ENCODE measurements at regions not wholly inside any gene's neighbourhood (a gene's known extent, or its start where the extent isn't known, plus 50 kb on each side); places are given as distances from the start of the nearest gene placed in this dataset.
A peak's percentile ranks its signal among the peaks of the same experiment; 100 is the strongest.

DNA sequence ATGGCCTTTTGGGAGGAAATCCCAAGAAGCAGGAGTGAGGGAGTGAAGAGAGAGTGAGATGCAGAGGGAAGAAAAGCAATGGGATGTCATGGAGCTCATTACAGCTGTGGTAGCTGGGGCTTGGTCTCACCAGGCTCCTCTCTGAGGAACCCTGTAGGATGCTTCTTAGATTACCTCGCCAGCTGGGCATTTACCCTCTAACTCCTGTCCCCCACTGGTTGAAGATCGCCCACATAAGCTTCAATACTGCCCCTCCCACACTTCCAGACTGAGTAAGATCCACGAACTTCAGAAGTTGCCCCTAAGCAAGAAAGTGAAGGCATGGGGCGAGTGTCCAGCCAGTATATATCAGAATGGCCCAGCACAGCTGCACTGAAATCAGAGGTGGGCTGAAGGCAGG, 58.1 kb upstream of the SLC35B4 start:
- Histone ChIP-seq H3K9ac (ENCODE audit: low read depth in 2 of 2, low read length in 2 of 2) (no peak overlapping the region), H3K4me1 (no peaks in the 10 kb centered on the region), H3K36me3 (no peaks in the 10 kb centered on the region), H3K9me3 (no peaks in the 10 kb centered on the region), H3K27ac (no peak overlapping the region), H3K27me3 (no peaks in the 10 kb centered on the region), H3K4me3 (no peak overlapping the region)
- DNase-seq: no peak
- intact Hi-C loops (cut with DNase I): no loop called here
- TF ChIP-seq, protein P1, sequence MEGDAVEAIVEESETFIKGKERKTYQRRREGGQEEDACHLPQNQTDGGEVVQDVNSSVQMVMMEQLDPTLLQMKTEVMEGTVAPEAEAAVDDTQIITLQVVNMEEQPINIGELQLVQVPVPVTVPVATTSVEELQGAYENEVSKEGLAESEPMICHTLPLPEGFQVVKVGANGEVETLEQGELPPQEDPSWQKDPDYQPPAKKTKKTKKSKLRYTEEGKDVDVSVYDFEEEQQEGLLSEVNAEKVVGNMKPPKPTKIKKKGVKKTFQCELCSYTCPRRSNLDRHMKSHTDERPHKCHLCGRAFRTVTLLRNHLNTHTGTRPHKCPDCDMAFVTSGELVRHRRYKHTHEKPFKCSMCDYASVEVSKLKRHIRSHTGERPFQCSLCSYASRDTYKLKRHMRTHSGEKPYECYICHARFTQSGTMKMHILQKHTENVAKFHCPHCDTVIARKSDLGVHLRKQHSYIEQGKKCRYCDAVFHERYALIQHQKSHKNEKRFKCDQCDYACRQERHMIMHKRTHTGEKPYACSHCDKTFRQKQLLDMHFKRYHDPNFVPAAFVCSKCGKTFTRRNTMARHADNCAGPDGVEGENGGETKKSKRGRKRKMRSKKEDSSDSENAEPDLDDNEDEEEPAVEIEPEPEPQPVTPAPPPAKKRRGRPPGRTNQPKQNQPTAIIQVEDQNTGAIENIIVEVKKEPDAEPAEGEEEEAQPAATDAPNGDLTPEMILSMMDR (IDR thresholded peaks at IDR 0.05): no peak

DNA sequence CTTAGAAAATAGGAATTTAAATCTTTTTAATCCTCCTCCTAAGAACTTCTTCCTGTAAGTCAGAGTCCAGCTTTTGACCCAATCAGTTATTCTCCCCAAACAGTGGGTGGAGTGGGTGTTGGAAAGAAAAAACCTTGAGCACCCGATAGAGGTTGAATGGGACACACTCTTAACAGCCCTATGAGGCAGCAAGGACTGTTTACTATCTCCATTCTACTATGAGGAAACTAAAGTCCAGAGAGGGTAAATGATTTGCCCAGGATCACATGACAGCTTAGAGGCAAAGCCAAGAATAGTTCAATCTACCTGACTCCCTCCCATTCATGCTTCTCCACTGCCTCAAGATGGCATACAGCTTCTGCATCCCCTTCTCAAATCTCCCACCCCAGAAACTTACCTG, 57.6 kb upstream of the SLC35B4 start:
- Histone ChIP-seq H3K36me3 (no peaks in the 10 kb centered on the region), H3K4me3 (no peak overlapping the region), H3K9ac (ENCODE audit: low read depth in 2 of 2, low read length in 2 of 2) (no peak overlapping the region), H3K27ac (peak overlapping the region; percentile 26), H3K27me3 (no peaks in the 10 kb centered on the region), H3K9me3 (no peaks in the 10 kb centered on the region), H3K4me1 (no peaks in the 10 kb centered on the region)
- peak; percentile 58 for DNase-seq
- intact Hi-C loops (cut with DNase I): no loop called here
- TF ChIP-seq, protein P1 (IDR thresholded peaks at IDR 0.05): no peak

DNA sequence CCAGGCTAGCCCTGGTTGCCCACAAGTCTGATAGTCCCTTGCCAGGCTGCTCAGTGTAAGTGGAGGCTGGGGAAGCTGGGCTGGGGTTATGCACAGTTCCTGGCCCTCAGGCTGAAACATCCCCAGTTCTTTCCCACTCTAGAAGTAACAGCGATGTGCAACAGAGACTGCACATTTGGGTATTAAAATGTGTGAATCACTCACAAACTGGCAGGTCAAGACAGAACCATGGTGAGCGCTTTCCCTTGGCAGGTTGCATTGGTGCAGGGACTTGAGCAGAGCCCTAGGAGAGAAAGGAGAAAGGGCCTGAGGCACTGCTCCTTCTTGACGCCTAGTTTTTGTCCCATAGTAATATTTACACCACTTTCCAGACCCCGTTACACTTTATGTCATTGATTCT, 56.1 kb upstream of the SLC35B4 start:
- Histone ChIP-seq H3K27me3 (no peaks in the 10 kb centered on the region), H3K9me3 (no peaks in the 10 kb centered on the region), H3K9ac (ENCODE audit: low read depth in 2 of 2, low read length in 2 of 2) (no peak overlapping the region), H3K27ac (no peak overlapping the region), H3K4me1 (no peaks in the 10 kb centered on the region), H3K4me3 (no peak overlapping the region), H3K36me3 (no peaks in the 10 kb centered on the region)
- no peak for DNase-seq
- TF ChIP-seq, protein P1 (IDR thresholded peaks at IDR 0.05): no peak
- intact Hi-C loops (cut with DNase I): no loop called here

DNA sequence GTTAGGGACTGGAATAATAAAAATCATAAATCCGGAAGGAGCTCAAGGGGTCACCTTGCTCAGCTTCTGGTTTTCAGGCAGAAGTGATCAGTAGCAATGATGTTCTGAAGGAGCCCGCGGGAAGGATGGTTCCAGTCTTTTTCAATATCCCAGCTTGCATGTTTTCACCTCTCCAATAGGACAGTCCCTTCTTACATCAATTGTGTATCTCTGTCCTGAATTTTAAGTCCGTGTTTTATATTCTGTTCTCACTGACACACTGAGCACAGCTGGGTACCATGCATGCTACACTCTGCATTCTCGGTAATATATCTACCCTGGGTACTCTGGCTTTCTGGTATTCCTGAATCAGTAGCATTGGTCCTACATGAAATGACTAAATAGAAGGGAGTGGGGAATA, 55.2 kb upstream of the SLC35B4 start:
- intact Hi-C loops (cut with DNase I): no loop called here
- no peaks in the 10 kb centered on the region for H3K9me3 ChIP-seq
- no peaks in the 10 kb centered on the region for H3K4me1 ChIP-seq

DNA sequence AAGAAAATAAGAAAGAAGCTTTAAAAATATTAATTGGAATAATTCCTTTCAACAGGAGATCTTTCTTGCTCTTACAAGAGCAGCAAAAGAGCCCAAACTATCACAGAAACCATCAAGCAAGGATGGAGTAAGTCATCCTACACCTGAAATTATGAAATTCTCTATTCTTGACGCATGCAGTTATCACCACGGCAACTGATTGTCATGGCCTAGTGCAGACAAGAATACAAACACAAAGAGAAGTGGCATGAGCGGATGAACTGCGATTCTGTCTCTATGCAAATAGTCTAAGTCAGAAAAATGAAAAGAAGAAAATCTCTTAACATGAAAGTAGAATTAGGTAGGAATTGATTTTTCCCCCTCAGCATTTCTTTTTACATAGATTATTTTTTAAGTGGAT, 54.8 kb upstream of the SLC35B4 start:
- TF ChIP-seq, protein P1 (IDR thresholded peaks at IDR 0.05): no peak
- no peak for DNase-seq
- no peak overlapping the region for H3K4me3 ChIP-seq
- H3K9ac ChIP-seq (ENCODE audit: low read depth in 2 of 2, low read length in 2 of 2): no peak overlapping the region
- H3K36me3 ChIP-seq: no peaks in the 10 kb centered on the region
- no peak overlapping the region for H3K27ac ChIP-seq
- intact Hi-C loops (cut with DNase I): no loop called here
- H3K4me1 ChIP-seq: no peaks in the 10 kb centered on the region
- H3K9me3 ChIP-seq: no peaks in the 10 kb centered on the region
- no peaks in the 10 kb centered on the region for H3K27me3 ChIP-seq

More for the DNA sequence above, 55.2 kb upstream of the SLC35B4 start:
- TF ChIP-seq, protein P1 (IDR thresholded peaks at IDR 0.05): no peak
- H3K36me3 ChIP-seq: no peaks in the 10 kb centered on the region
- H3K4me3 ChIP-seq: no peak overlapping the region
- no peak overlapping the region for H3K9ac ChIP-seq (ENCODE audit: low read depth in 2 of 2, low read length in 2 of 2)
- H3K27ac ChIP-seq: no peak overlapping the region
- no peaks in the 10 kb centered on the region for H3K27me3 ChIP-seq
- DNase-seq: no peak

DNA sequence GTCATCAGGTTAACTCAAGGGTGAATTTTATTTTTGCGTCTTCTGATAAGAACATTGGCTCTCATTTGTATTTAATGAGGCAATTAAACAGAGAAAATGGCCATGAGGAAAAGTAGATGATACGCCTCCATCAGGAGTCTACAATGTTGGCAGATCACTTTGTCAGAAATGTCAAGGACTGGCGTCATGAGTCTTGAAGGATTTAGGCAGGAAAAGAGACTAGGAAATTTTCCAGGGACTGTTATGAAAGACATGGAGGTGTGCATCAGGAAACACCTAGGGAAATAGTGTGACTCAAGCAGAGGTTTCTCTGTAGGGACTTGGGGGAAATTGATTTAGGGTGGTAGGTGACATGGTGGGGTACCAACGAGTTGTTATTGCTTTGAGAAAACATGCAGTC, 53.4 kb upstream of the SLC35B4 start:
- H3K9ac ChIP-seq (ENCODE audit: low read depth in 2 of 2, low read length in 2 of 2): no peak overlapping the region
- no peaks in the 10 kb centered on the region for H3K27me3 ChIP-seq

More for the DNA sequence above, 53.4 kb upstream of the SLC35B4 start:
- intact Hi-C loops (cut with DNase I): no loop called here
- no peak overlapping the region for H3K4me3 ChIP-seq
- no peaks in the 10 kb centered on the region for H3K36me3 ChIP-seq
- H3K9me3 ChIP-seq: no peaks in the 10 kb centered on the region
- no peak for DNase-seq
- H3K4me1 ChIP-seq: no peaks in the 10 kb centered on the region
- no peak overlapping the region for H3K27ac ChIP-seq
- TF ChIP-seq, protein P1 (IDR thresholded peaks at IDR 0.05): no peak
